ENCODE measurements at regions not wholly inside any gene's neighbourhood (a gene's known extent, or its start where the extent isn't known, plus 50 kb on each side); places are given as distances from the start of the nearest gene placed in this dataset.

- DNase-seq (ENCODE audit: low read depth) = no peak
Observed at GRCh38 chr6:33863723-33864440, 60.1 kb upstream of the MLN start.

GRCh38 chr6:33863084-33863483 lies 59.3 kb upstream of the MLN start:
- DNase-seq (ENCODE audit: low read depth) = no peak

- no peak for DNase-seq (ENCODE audit: low read depth)
Observed at GRCh38 chr6:33862536-33862935, 58.7 kb upstream of the MLN start.

GRCh38 chr6:33861722-33862121 lies 57.9 kb upstream of the MLN start:
- DNase-seq (ENCODE audit: low read depth) = no peak

- no peak for DNase-seq (ENCODE audit: low read depth)
Observed at GRCh38 chr6:33860706-33861474, 57.1 kb upstream of the MLN start.

GRCh38 chr6:33860006-33860405 lies 56.2 kb upstream of the MLN start:
- DNase-seq (ENCODE audit: low read depth) = no peak

- DNase-seq (ENCODE audit: low read depth) = no peak
Observed at GRCh38 chr6:33858804-33859505, 55.2 kb upstream of the MLN start.

GRCh38 chr6:33857932-33858475 lies 54.2 kb upstream of the MLN start:
- DNase-seq (ENCODE audit: low read depth) = no peak

- DNase-seq (ENCODE audit: low read depth) = no peak
Observed at GRCh38 chr6:33857093-33857931, 53.5 kb upstream of the MLN start.

- DNase-seq (ENCODE audit: low read depth) = peak; percentile 59
Observed at GRCh38 chr6:33856655-33857054, 52.9 kb upstream of the MLN start.

- no peak for DNase-seq (ENCODE audit: low read depth)
Observed at GRCh38 chr6:33856031-33856590, 52.3 kb upstream of the MLN start.

GRCh38 chr6:33854572-33855030 lies 50.8 kb upstream of the MLN start:
- DNase-seq (ENCODE audit: low read depth) = no peak

- DNase-seq (ENCODE audit: low read depth) = no peak
Observed at GRCh38 chr6:33853736-33854135, 49.9 kb upstream of the MLN start.

Data from stimulated activated CD8-positive, alpha-beta memory T cell treated with anti-CD3 and anti-CD28 coated beads, Interleukin-4, amount 100 ng/mL, for 24 hours (primary cell).